Heart right ventricle (tissue), 16 donors: ENCODE measurements at regions not wholly inside any gene's neighbourhood (a gene's known extent, or its start where the extent isn't known, plus 50 kb on each side); places are given as distances from the start of the nearest gene placed in this dataset.

Experiments
- ATAC-seq, 8 donors: fragments of 200-7000 bp; cut with Tn5 transposase; one replicate each; pipeline ENCODE4 v1.9.1; 2020; ENCODE audit warnings: mild to moderate bottlenecking in 8 of 8, moderate library complexity in 8 of 8, moderate number of reproducible peaks in 1 of 8
- DNase-seq, 2 donors: peaks; one replicate each; pipeline ENCODE4 v3.0.0-alpha.2; 2020
- H3K27ac ChIP-seq, 10 donors: fragments of 200-600 bp; sonication (generic) in 2 of 10; one replicate each; pipeline versions ENCODE4 v1.5.0 to v1.8.0; 2020 to 2022; ENCODE audit warnings: mild to moderate bottlenecking in 3 of 10
- H3K27me3 ChIP-seq, 7 donors: fragments of 200-600 bp; one replicate each; pipeline ENCODE4 v1.8.0; 2021 to 2022; ENCODE audit warnings: mild to moderate bottlenecking in 2 of 7
- H3K36me3 ChIP-seq, 9 donors: fragments of 200-600 bp; sonication (generic) in 1 of 9; one replicate each; pipeline versions ENCODE4 v1.5.0 to v1.8.0; 2020 to 2022; ENCODE audit warnings: mild to moderate bottlenecking in 2 of 9
- H3K4me1 ChIP-seq, 9 donors: fragments of 200-600 bp; sonication (generic) in 1 of 9; one replicate each; pipeline versions ENCODE4 v1.5.0 to v1.8.0; 2020 to 2022; ENCODE audit warnings: mild to moderate bottlenecking in 4 of 9
- H3K4me3 ChIP-seq, 10 donors: fragments of 200-600 bp; sonication (generic) in 2 of 10; one replicate each; pipeline versions ENCODE4 v1.5.0 to v1.8.0; 2020 to 2022; ENCODE audit warnings: mild to moderate bottlenecking in 7 of 10, moderate library complexity in 2 of 10
- H3K9me3 ChIP-seq, 11 donors: fragments of 200-600 bp in 10 of 11; sonication (generic) in 2 of 11; one replicate each; pipeline versions ENCODE4 v1.5.0 to v1.8.0; 2013 to 2022; ENCODE audit warnings: mild to moderate bottlenecking in 2 of 11, control low read depth in 1 of 11, moderate library complexity in 1 of 11
- WGBS, 2 donors: extraction: QIAGEN DNeasy Blood & Tissue Kit; methylation state at CpG; one replicate each; pipeline ENCODE4 v1.1.7; 2013; ENCODE audit warnings: inconsistent platforms in 1 of 2; 5-methylcytosine and 5-hydroxymethylcytosine counted together
- intact Hi-C, 10 donors: fragments of 100-400 bp; cut with DNase I; formaldehyde crosslinking; loops; one replicate each; pipeline versions ENCODE4 v1.11.1 to v1.14.2; 2022
- TF ChIP-seq, protein P1 (sequence below), 9 donors: fragments of 200-600 bp; sonication (generic) in 2 of 9; IDR thresholded peaks; one replicate each; pipeline versions ENCODE4 v1.5.0 to v1.8.0; 2021 to 2022; ENCODE audit warnings: antibody characterized with exemption in 9 of 9, mild to moderate bottlenecking in 5 of 9, moderate library complexity in 1 of 9
- donor health status: Arrhythmogenic right ventricular cardiomyopathy.
- donor health status: ischemic (EF 13 %, LVEDD 7.1; RV severe dilation, severe dysfunction).
- donor health status: healthy with polysubstance abuse.
- donor health status: DM: no; HTN: yes; CAD: no.
- donor health status: DM: no; HTN: no; CAD: no.
- donor health status: ischemic (EF 25% LVEDD 6.9; RV normal size, moderate dysfunction).
- donor health status: ischemic (EF 25% LVEDD 5.7; RV mildly dilated, moderate dysfunction).
- donor health status: healthy.
- donor health status: DM: yes; HTN: yes; CAD: no.
- donor health status: Ischemic cardiomyopathy.
- donor health status: ischemic (EF 35%, LVEDD 5.7; RV mildly dilated, moderate dysfunction).
- donor health status: nonischemic (EF 11% LVEDD 7.7; RV severe dilation, severe dysfunction).
- donor health status: DM: yes; HTN: yes; CAD: no.
- donor health status: PGD.
- donor health status: ischemic (EF 29% LVEDD 5.4; RV normal size, mild dysfunction).
- donor health status: nonischemic (EF 23%, LVEDD 6.1; RV moderate dilation, normal function).

DNA sequence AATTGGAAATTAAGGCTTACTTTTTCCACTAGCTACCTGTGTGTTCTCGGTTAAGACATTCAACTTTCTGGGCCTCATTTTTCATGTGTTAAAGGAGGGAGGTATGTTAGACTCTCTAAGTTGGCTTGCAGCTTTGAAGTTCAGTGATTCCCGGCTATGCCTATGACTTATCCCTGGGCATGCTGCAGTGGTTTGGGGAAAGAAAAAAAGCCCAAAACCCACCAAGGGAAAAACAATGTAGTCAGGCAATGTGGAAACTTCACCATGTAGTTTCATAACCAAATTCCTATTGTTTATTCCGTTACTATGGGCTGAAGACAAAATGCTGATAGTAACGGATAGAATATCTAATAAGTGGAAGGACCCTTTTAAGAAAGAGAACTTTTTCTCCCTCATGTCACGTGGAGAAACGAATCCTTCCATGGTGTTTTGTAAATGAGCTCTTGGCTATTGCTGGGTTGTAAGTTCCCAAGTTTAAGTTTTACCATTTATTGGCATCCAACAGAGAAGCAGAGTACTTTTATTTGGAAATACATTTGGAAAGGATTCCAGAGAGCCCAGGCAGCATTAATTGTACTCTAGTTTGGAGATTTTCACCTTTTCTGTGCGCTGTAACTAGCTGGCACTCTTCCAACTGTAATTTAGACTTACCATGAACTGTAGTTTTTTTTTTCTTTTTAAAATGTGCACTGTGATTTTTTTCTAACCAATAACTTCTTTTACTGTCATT lies 84.9 kb upstream of the MPDZ start:
- 81 to 83% methylated on average over 7 of the region's 7 CpGs for WGBS, 2 donors
- peak overlapping the region in 1 of 10 donors; percentile 19 for H3K27ac ChIP-seq
- no peaks in the 10 kb centered on the region for H3K36me3 ChIP-seq
- peak in 1 of 8 donors; percentile 41 for ATAC-seq
- intact Hi-C loops, result no loop called here
- no peaks in the 10 kb centered on the region for H3K27me3 ChIP-seq
- no peaks in the 10 kb centered on the region for H3K9me3 ChIP-seq
- H3K4me1 ChIP-seq, result peaks cover 0 to 16% (median 0%) of the 10 kb centered on the region in 9 donors
- TF ChIP-seq, protein P1, sequence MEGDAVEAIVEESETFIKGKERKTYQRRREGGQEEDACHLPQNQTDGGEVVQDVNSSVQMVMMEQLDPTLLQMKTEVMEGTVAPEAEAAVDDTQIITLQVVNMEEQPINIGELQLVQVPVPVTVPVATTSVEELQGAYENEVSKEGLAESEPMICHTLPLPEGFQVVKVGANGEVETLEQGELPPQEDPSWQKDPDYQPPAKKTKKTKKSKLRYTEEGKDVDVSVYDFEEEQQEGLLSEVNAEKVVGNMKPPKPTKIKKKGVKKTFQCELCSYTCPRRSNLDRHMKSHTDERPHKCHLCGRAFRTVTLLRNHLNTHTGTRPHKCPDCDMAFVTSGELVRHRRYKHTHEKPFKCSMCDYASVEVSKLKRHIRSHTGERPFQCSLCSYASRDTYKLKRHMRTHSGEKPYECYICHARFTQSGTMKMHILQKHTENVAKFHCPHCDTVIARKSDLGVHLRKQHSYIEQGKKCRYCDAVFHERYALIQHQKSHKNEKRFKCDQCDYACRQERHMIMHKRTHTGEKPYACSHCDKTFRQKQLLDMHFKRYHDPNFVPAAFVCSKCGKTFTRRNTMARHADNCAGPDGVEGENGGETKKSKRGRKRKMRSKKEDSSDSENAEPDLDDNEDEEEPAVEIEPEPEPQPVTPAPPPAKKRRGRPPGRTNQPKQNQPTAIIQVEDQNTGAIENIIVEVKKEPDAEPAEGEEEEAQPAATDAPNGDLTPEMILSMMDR (IDR thresholded peaks at IDR 0.05), result no peak
- H3K4me3 ChIP-seq, result no peak overlapping the region
- no peak for DNase-seq

DNA sequence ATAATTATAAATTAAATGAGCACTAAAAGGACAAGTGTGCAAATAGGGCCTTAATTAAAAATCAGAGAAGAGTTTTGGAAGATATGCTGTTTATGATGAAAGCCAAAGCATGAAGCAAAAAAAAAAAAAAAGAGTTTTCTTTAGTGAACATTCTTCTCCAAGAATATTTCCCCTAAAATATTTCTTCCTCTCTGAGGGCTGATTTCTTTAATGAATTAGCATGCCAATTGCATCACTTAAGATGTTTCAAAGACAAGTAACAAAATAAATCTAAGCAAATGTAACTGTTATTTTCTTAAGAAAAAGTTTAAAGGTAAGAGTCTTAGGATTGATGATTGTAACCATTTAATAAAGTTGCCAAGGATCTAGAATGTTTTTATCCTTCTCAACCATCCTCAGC lies 81.6 kb upstream of the MPDZ start:
- Histone ChIP-seq H3K27me3 (no peaks in the 10 kb centered on the region), H3K9me3 (no peaks in the 10 kb centered on the region)

DNA sequence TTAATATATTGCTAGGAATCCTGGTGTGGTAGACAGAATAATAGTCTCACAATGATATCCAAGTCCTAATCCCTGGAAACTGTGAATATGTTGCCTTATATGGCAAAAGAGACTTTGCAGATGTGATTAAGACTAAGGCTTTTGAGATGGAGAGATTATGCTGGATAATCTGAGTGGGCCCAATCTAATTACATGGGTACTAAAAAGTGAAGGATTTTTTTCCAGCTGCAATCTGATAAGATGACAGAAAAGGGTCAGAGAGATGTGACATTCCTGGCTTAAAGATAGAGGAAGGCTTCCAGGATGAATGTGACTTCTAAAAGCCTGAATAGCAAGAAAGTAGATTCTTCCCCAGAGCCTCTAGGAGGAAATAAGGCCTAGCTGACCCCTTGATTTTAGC lies 80.7 kb upstream of the MPDZ start:
- H3K27ac ChIP-seq, result peak overlapping the region in 1 of 10 donors; percentile 24
- ATAC-seq (no peak), DNase-seq (no peak)
- H3K4me3 ChIP-seq, result no peak overlapping the region
- TF ChIP-seq, protein P1 (IDR thresholded peaks at IDR 0.05), result no peak
- no peaks in the 10 kb centered on the region for H3K9me3 ChIP-seq
- H3K27me3 ChIP-seq, result no peaks in the 10 kb centered on the region
- H3K36me3 ChIP-seq, result no peaks in the 10 kb centered on the region
- peaks cover 0 to 16% (median 0%) of the 10 kb centered on the region in 9 donors for H3K4me1 ChIP-seq
- intact Hi-C loops, result no loop called here

More for the DNA sequence above, 81.6 kb upstream of the MPDZ start:
- Histone ChIP-seq H3K4me1 (peaks cover 0 to 16% (median 0%) of the 10 kb centered on the region in 9 donors), H3K27ac (peak overlapping the region in 1 of 10 donors; percentile 37), H3K4me3 (no peak overlapping the region), H3K36me3 (no peaks in the 10 kb centered on the region)
- intact Hi-C loops, result no loop called here
- TF ChIP-seq, protein P1 (IDR thresholded peaks at IDR 0.05), result no peak
- ATAC-seq (no peak), DNase-seq (no peak)

DNA sequence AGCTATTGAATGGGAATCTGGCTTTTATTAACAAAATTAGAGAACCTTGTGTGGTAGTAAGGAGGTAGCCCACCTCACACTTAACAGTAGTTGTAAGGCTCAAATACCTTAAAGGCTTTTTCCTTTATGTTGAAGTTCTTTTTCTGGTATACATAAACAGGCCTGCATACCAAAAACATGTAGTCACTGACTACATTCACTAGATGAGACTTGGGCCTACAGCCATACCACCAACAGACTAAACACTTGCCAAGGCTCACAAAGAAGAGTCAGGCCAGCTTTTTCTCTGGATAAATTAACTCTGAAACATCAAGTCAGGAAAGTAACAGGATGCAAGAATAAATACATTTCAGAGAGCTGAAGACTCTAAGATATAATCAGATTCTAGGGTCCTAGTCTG lies 78.6 kb upstream of the MPDZ start:
- peak in 2 of 8 donors; percentile 35 to 44 for ATAC-seq
- Histone ChIP-seq H3K36me3 (no peaks in the 10 kb centered on the region), H3K9me3 (no peaks in the 10 kb centered on the region), H3K27ac (peak overlapping the region in 2 of 10 donors; percentile 17 to 49), H3K27me3 (no peaks in the 10 kb centered on the region), H3K4me1 (peaks cover 0 to 16% (median 0%) of the 10 kb centered on the region in 9 donors), H3K4me3 (no peak overlapping the region)
- TF ChIP-seq, protein P1 (IDR thresholded peaks at IDR 0.05), result no peak
- DNase-seq, result no peak
- intact Hi-C loops, result loop anchor here in 6 of 10 donors (10.0 kb wide), 5 partner anchors 67 to 1407 kb away; no protein-coding TSS in a partner anchor
